ENCODE measurements at regions not wholly inside any gene's neighbourhood (a gene's known extent, or its start where the extent isn't known, plus 50 kb on each side); places are given as distances from the start of the nearest gene placed in this dataset.
A peak's percentile ranks its signal among the peaks of the same experiment; 100 is the strongest.

- no peaks in the 10 kb centered on the region for H3K27me3 Mint-ChIP-seq (ENCODE audit: insufficient read depth)
- no peak for DNase-seq
- no peak overlapping the region for H3K4me3 Mint-ChIP-seq
- no peaks in the 10 kb centered on the region for H3K9me3 Mint-ChIP-seq
- H3K27ac Mint-ChIP-seq, result no peak overlapping the region
- H3K36me3 Mint-ChIP-seq (ENCODE audit: low read depth), result no peaks in the 10 kb centered on the region
- WGBS, 2 experiments (ENCODE audit: insufficient coverage in 1 of 2, insufficient read length in 1 of 2), result 84 to 100% methylated on average over 2 of the region's 2 CpGs
- Histone ChIP-seq H3K9me3 (ENCODE audit: control insufficient read depth, low read length) (no peaks in the 10 kb centered on the region), H3K4me1 (ENCODE audit: control insufficient read depth, insufficient read depth, low read length) (peaks cover 22% of the 10 kb centered on the region), H3K27me3 (ENCODE audit: control insufficient read depth, insufficient read depth, low read length, poor library complexity, severe bottlenecking) (no peaks in the 10 kb centered on the region), H3K36me3 (ENCODE audit: control insufficient read depth, insufficient read depth, low read length) (no peaks in the 10 kb centered on the region), H3K4me3 (ENCODE audit: low read length) (no peak overlapping the region), H3K9ac (ENCODE audit: extremely low read depth, low read length, poor library complexity, severe bottlenecking) (no peak overlapping the region), H3K27ac (ENCODE audit: low read depth, low read length) (no peak overlapping the region)
- H3K4me1 Mint-ChIP-seq, result peaks cover 26% of the 10 kb centered on the region
- no peak for TF ChIP-seq CTCF (conservative IDR thresholded peaks at IDR 0.05)
Observed at GRCh38 chr11:110031171-110031570, 62.0 kb upstream of the ZC3H12C start.

GRCh38 chr11:110032259-110032658 is 60.9 kb upstream of the ZC3H12C start:
- no peak for TF ChIP-seq CTCF (conservative IDR thresholded peaks at IDR 0.05)
- Mint-ChIP-seq H3K4me3 (no peak overlapping the region), H3K4me1 (peaks cover 26% of the 10 kb centered on the region), H3K27ac (no peak overlapping the region), H3K36me3 (ENCODE audit: low read depth) (no peaks in the 10 kb centered on the region), H3K27me3 (ENCODE audit: insufficient read depth) (no peaks in the 10 kb centered on the region), H3K9me3 (no peaks in the 10 kb centered on the region)
- no peak overlapping the region for H3K9ac ChIP-seq (ENCODE audit: extremely low read depth, low read length, poor library complexity, severe bottlenecking)
- H3K36me3 ChIP-seq (ENCODE audit: control insufficient read depth, insufficient read depth, low read length), result no peaks in the 10 kb centered on the region
- no peaks in the 10 kb centered on the region for H3K27me3 ChIP-seq (ENCODE audit: control insufficient read depth, insufficient read depth, low read length, poor library complexity, severe bottlenecking)
- H3K4me1 ChIP-seq (ENCODE audit: control insufficient read depth, insufficient read depth, low read length), result peaks cover 22% of the 10 kb centered on the region
- DNase-seq, result no peak
- peak overlapping the region; percentile 90 for H3K27ac ChIP-seq (ENCODE audit: low read depth, low read length)
- WGBS, 2 experiments (ENCODE audit: insufficient coverage in 1 of 2, insufficient read length in 1 of 2), result 75 to 76% methylated on average over 3 to 5 of the region's 5 CpGs
- H3K4me3 ChIP-seq (ENCODE audit: low read length), result peak overlapping the region; percentile 56
- no peaks in the 10 kb centered on the region for H3K9me3 ChIP-seq (ENCODE audit: control insufficient read depth, low read length)

GRCh38 chr11:110032957-110033570 is 60.1 kb upstream of the ZC3H12C start:
- DNase-seq, result no peak
- peaks cover 22% of the 10 kb centered on the region for H3K4me1 Mint-ChIP-seq
- no peaks in the 10 kb centered on the region for H3K36me3 Mint-ChIP-seq (ENCODE audit: low read depth)
- Histone ChIP-seq H3K36me3 (ENCODE audit: control insufficient read depth, insufficient read depth, low read length) (no peaks in the 10 kb centered on the region), H3K9ac (ENCODE audit: extremely low read depth, low read length, poor library complexity, severe bottlenecking) (no peak overlapping the region), H3K9me3 (ENCODE audit: control insufficient read depth, low read length) (no peaks in the 10 kb centered on the region), H3K27ac (ENCODE audit: low read depth, low read length) (peak overlapping the region; percentile 90), H3K4me1 (ENCODE audit: control insufficient read depth, insufficient read depth, low read length) (peaks cover 21% of the 10 kb centered on the region), H3K4me3 (ENCODE audit: low read length) (peak overlapping the region; percentile 56), H3K27me3 (ENCODE audit: control insufficient read depth, insufficient read depth, low read length, poor library complexity, severe bottlenecking) (no peaks in the 10 kb centered on the region)
- no peak overlapping the region for H3K4me3 Mint-ChIP-seq
- no peak for TF ChIP-seq CTCF (conservative IDR thresholded peaks at IDR 0.05)
- H3K27ac Mint-ChIP-seq, result no peak overlapping the region
- WGBS, 2 experiments (ENCODE audit: insufficient coverage in 1 of 2, insufficient read length in 1 of 2), result 80 to 85% methylated on average over 1 of the region's 1 CpG
- H3K9me3 Mint-ChIP-seq, result no peaks in the 10 kb centered on the region
- H3K27me3 Mint-ChIP-seq (ENCODE audit: insufficient read depth), result no peaks in the 10 kb centered on the region
